ENCODE measurements at regions not wholly inside any gene's neighbourhood (a gene's known extent, or its start where the extent isn't known, plus 50 kb on each side); places are given as distances from the start of the nearest gene placed in this dataset.

DNA sequence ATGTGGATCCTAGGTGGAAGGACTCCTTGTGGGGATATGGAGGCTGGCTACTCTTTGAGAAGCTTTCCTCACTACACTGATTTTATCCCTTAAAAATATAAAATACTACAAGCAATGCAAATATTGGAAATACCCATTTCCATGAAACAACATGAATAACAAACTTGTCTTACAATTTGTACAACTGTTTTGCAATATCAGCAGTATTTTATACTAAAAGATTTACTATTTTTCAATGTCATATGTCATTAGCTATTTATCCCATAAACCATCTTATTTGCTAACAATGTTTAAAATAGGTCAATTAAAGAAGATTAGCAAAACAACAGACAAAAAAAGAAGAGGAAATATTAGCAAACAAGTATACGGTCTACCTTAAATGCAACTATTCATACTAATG lies 1674.1 kb downstream of the PCDH7 start:
- H3K4me3 Mint-ChIP-seq: no peak overlapping the region
- H3K36me3 Mint-ChIP-seq: no peaks in the 10 kb centered on the region
- no peaks in the 10 kb centered on the region for H3K27me3 Mint-ChIP-seq
- DNase-seq (no peak), ATAC-seq (no peak)
- CTCF ChIA-PET: no interaction called here
- H3K4me1 Mint-ChIP-seq: no peaks in the 10 kb centered on the region
- peaks cover 6% of the 10 kb centered on the region for H3K9me3 Mint-ChIP-seq (ENCODE audit: low read depth)
- no peak overlapping the region for H3K27ac Mint-ChIP-seq

DNA sequence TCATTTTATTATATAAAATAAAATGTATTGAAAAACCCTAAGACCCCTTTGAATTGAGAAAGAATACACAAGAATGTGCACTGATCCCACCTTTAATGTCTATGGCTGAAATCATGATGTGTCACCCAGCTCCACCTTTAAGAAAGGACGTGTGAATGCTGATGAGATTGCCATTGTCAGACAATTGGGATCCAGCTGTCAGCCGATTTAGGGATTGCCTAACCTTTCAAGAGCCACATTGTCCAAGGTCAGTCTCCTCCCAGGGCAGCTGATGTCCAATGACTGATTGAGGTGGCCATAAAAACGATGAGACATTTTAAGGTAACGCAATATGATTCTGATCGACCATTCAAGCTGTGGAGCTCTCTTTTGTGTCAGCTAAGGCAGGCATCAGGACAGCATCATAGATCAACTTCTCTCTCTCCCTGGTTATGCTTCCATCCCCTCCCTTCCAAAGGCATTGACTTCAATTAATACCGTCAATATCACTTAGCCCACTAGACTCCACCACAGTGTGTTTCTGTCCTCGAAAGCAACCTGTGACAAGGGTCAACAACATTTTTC lies 1676.4 kb downstream of the PCDH7 start:
- Mint-ChIP-seq H3K36me3 (no peaks in the 10 kb centered on the region), H3K9me3 (ENCODE audit: low read depth) (peaks cover 6% of the 10 kb centered on the region), H3K4me1 (no peaks in the 10 kb centered on the region), H3K27ac (no peak overlapping the region), H3K4me3 (no peak overlapping the region), H3K27me3 (no peaks in the 10 kb centered on the region)
- no peak for ATAC-seq
- CTCF ChIA-PET: no interaction called here
- no peak for DNase-seq

GRCh38 chr4:32400870-32401269 lies 1680.7 kb downstream of the PCDH7 start:
- ATAC-seq (no peak), DNase-seq (no peak)
- H3K36me3 Mint-ChIP-seq: no peaks in the 10 kb centered on the region
- no peak overlapping the region for H3K27ac Mint-ChIP-seq
- peaks cover 6% of the 10 kb centered on the region for H3K9me3 Mint-ChIP-seq (ENCODE audit: low read depth)
- H3K4me1 Mint-ChIP-seq: no peaks in the 10 kb centered on the region
- H3K27me3 Mint-ChIP-seq: no peaks in the 10 kb centered on the region
- CTCF ChIA-PET: no interaction called here
- no peak overlapping the region for H3K4me3 Mint-ChIP-seq

DNA sequence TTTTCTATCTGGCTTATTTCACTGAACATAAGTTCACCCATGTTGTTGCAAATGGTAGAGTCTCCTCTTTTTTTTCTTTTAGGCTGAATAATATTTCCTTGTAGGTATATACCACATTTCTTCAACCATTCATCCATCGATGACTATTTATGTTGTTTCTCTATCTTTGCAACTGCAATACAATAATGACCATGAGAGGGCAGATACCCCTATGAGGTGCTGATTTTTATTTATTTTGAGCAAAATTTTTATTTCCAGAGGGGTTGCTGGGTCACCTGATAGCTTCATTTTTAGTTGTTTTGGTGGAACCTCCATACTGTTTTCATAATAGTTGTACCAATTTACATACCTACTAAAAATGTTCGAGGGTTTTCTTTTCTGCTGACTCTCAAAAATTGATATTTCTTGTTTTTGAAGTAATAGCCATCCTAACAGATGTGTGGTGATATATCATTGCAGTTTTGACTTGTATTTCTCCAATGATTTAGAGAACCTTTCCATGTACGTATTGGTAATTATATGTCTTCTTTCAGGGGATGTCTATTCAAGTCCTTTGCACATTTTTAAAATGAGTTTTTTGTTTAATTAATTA lies 1697.0 kb downstream of the PCDH7 start:
- CTCF ChIA-PET: no interaction called here
- peaks cover 4% of the 10 kb centered on the region for H3K9me3 Mint-ChIP-seq (ENCODE audit: low read depth)
- no peaks in the 10 kb centered on the region for H3K4me1 Mint-ChIP-seq
- DNase-seq (no peak), ATAC-seq (no peak)
- H3K36me3 Mint-ChIP-seq: no peaks in the 10 kb centered on the region
- H3K4me3 Mint-ChIP-seq: no peak overlapping the region
- no peak overlapping the region for H3K27ac Mint-ChIP-seq
- H3K27me3 Mint-ChIP-seq: no peaks in the 10 kb centered on the region

DNA sequence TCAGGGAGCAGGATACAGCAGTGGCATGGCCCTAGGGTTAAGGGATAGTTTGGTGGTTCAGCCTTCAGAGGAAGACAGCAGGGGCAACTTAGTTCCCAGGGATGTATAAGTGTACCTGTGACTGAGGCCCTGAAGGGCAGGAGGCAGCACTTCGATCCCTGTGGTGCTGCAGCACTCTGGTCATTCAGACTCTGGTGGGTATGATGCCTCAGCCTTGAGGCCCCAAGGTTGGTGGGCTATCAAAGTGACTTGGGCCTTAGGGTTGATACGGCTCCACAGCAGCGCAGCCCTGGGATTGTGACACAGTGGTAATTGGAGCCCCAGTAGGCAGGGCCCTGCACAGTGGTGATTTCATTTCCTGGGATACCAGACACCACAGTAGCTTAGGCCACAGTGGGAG lies 1703.1 kb downstream of the PCDH7 start:
- ATAC-seq (no peak), DNase-seq (no peak)
- H3K36me3 Mint-ChIP-seq: no peaks in the 10 kb centered on the region
- CTCF ChIA-PET: interaction anchor here (0.7 kb wide), 1 partner anchor 13 kb away, joined by 3 read pairs; no protein-coding TSS in a partner anchor
- no peaks in the 10 kb centered on the region for H3K27me3 Mint-ChIP-seq
- no peaks in the 10 kb centered on the region for H3K4me1 Mint-ChIP-seq
- H3K9me3 Mint-ChIP-seq (ENCODE audit: low read depth): peaks cover 13% of the 10 kb centered on the region
- H3K27ac Mint-ChIP-seq: no peak overlapping the region
- no peak overlapping the region for H3K4me3 Mint-ChIP-seq

DNA sequence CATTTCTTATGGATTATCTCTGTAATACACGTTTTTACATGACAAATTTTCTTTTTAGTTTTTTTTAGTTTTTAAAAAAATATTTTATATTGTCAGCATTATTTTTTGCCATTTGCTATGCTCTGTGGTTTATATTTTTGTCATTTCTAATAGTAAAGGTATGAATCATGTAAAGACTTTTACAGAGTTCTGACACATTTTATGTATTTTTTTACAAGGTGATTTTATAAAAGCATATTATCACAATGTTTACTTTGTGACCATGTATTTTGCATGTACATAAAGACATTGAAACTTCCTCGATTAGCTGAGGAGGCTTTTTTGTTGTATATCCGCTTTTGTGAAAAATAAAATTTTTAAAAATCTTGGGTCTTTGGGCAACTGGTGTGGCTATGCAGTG lies 1705.1 kb downstream of the PCDH7 start:
- no peaks in the 10 kb centered on the region for H3K27me3 Mint-ChIP-seq
- ATAC-seq (no peak), DNase-seq (no peak)
- no peak overlapping the region for H3K27ac Mint-ChIP-seq
- CTCF ChIA-PET: no interaction called here
- H3K4me3 Mint-ChIP-seq: no peak overlapping the region
- no peaks in the 10 kb centered on the region for H3K4me1 Mint-ChIP-seq
- peaks cover 16% of the 10 kb centered on the region for H3K9me3 Mint-ChIP-seq (ENCODE audit: low read depth)
- no peaks in the 10 kb centered on the region for H3K36me3 Mint-ChIP-seq

DNA sequence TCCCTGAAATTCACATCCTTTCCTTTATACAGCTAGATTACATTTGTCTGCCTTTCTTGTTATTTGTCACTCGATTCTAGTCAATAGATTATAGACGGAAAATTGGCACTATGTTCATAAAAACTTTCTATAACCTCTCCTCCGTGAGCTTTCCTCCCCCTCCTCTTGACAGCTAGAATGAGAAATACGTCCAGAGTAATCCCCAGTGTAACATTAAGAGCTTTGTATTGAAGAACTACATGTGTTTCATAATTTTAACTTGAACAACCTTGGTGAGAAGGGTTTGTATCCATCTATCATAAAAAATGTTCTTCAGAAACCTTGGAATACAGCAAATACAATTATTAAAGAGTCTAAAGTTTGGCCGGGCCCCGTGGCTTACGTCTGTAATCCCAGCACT lies 1707.4 kb downstream of the PCDH7 start:
- no peaks in the 10 kb centered on the region for H3K4me1 Mint-ChIP-seq
- DNase-seq (no peak), ATAC-seq (no peak)
- CTCF ChIA-PET: no interaction called here
- peaks cover 20% of the 10 kb centered on the region for H3K9me3 Mint-ChIP-seq (ENCODE audit: low read depth)
- no peak overlapping the region for H3K27ac Mint-ChIP-seq
- H3K27me3 Mint-ChIP-seq: no peaks in the 10 kb centered on the region
- H3K4me3 Mint-ChIP-seq: no peak overlapping the region
- H3K36me3 Mint-ChIP-seq: no peaks in the 10 kb centered on the region

GRCh38 chr4:32429151-32429550 lies 1709.0 kb downstream of the PCDH7 start:
- H3K4me3 Mint-ChIP-seq: no peak overlapping the region
- no peak for ATAC-seq
- H3K27me3 Mint-ChIP-seq: no peaks in the 10 kb centered on the region
- no peak for DNase-seq
- H3K9me3 Mint-ChIP-seq (ENCODE audit: low read depth): peaks cover 18% of the 10 kb centered on the region
- CTCF ChIA-PET: no interaction called here
- H3K27ac Mint-ChIP-seq: no peak overlapping the region
- no peaks in the 10 kb centered on the region for H3K36me3 Mint-ChIP-seq
- no peaks in the 10 kb centered on the region for H3K4me1 Mint-ChIP-seq

DNA sequence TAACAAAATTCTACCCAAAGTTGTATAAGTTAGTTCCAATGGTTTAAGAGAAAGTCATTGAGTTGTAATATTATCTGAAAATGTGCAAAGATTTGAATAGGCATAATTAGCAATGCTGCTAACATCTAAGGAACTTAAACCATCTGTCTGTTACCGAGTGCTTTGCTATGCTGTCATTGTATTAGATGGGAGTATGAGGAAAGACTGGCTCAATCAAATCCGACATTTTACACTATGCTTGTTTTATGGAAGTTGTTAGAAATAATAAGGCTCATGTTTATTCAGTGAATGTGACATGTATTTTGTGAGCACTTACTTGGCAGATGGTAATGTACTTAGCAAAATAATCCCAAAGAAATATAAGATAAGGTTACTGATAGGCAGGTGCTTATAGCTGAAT lies 1715.1 kb downstream of the PCDH7 start:
- H3K27me3 Mint-ChIP-seq: no peaks in the 10 kb centered on the region
- no peak overlapping the region for H3K27ac Mint-ChIP-seq
- CTCF ChIA-PET: interaction anchor here (0.8 kb wide), 1 partner anchor 12 kb away, joined by 3 read pairs; no protein-coding TSS in a partner anchor
- no peak overlapping the region for H3K4me3 Mint-ChIP-seq
- no peaks in the 10 kb centered on the region for H3K36me3 Mint-ChIP-seq
- H3K4me1 Mint-ChIP-seq: no peaks in the 10 kb centered on the region
- ATAC-seq (no peak), DNase-seq (no peak)
- peaks cover 5% of the 10 kb centered on the region for H3K9me3 Mint-ChIP-seq (ENCODE audit: low read depth)

DNA sequence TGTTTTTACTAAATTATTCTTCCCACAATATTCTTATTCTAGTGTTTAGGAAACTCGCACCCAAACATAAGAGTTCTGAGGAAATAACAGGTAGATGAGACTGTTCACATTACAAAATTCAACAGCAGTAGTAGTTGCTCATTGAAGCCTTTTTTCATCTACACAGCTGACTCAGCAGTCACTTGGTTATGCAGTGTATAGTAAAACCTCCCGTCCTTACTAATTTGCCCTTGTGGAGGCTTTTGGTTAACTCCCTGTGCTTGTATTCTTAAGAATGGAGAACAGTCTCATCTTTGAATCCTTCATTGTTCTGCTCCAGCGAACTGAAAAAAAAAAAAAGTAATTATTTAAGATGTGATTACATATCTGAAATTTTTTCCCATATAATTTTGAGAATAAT lies 1716.6 kb downstream of the PCDH7 start:
- Mint-ChIP-seq H3K27me3 (no peaks in the 10 kb centered on the region), H3K27ac (no peak overlapping the region), H3K9me3 (ENCODE audit: low read depth) (peaks cover 3% of the 10 kb centered on the region), H3K4me3 (no peak overlapping the region), H3K4me1 (no peaks in the 10 kb centered on the region), H3K36me3 (no peaks in the 10 kb centered on the region)
- CTCF ChIA-PET: no interaction called here
- no peak for ATAC-seq
- DNase-seq: no peak

DNA sequence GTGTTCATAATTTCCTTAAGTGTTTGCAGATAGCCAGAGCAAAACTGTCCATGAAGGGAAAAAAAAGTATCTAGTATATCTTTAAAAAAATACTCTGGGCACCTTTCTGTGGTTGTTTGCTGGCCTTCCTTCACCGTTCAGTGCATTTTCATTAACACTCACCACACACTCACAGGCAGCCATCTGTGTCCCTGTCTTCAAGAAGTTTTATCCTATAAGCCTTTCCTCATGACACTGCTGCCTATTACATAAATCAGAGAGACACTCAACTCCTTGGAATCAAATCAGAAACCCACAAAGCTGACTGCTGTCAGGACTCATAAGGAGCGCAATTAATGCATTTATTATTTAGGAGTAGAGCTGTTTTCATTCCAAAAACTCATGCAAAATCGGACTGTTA lies 1720.2 kb downstream of the PCDH7 start:
- DNase-seq (no peak), ATAC-seq (no peak)
- CTCF ChIA-PET: no interaction called here
- Mint-ChIP-seq H3K27ac (no peak overlapping the region), H3K9me3 (ENCODE audit: low read depth) (peaks cover 4% of the 10 kb centered on the region), H3K27me3 (no peaks in the 10 kb centered on the region), H3K4me3 (no peak overlapping the region), H3K4me1 (no peaks in the 10 kb centered on the region), H3K36me3 (no peaks in the 10 kb centered on the region)

GRCh38 chr4:32454482-32454881 lies 1734.3 kb downstream of the PCDH7 start:
- CTCF ChIA-PET: no interaction called here
- H3K4me1 Mint-ChIP-seq: no peaks in the 10 kb centered on the region
- no peak overlapping the region for H3K4me3 Mint-ChIP-seq
- H3K27me3 Mint-ChIP-seq: no peaks in the 10 kb centered on the region
- H3K9me3 Mint-ChIP-seq (ENCODE audit: low read depth): peaks cover 5% of the 10 kb centered on the region
- no peak overlapping the region for H3K27ac Mint-ChIP-seq
- no peaks in the 10 kb centered on the region for H3K36me3 Mint-ChIP-seq
- no peak for DNase-seq
- ATAC-seq: no peak

GRCh38 chr4:32455231-32455630 lies 1735.1 kb downstream of the PCDH7 start:
- peaks cover 5% of the 10 kb centered on the region for H3K9me3 Mint-ChIP-seq (ENCODE audit: low read depth)
- H3K27me3 Mint-ChIP-seq: no peaks in the 10 kb centered on the region
- no peaks in the 10 kb centered on the region for H3K4me1 Mint-ChIP-seq
- ATAC-seq (no peak), DNase-seq (no peak)
- H3K27ac Mint-ChIP-seq: no peak overlapping the region
- CTCF ChIA-PET: no interaction called here
- no peaks in the 10 kb centered on the region for H3K36me3 Mint-ChIP-seq
- H3K4me3 Mint-ChIP-seq: no peak overlapping the region

DNA sequence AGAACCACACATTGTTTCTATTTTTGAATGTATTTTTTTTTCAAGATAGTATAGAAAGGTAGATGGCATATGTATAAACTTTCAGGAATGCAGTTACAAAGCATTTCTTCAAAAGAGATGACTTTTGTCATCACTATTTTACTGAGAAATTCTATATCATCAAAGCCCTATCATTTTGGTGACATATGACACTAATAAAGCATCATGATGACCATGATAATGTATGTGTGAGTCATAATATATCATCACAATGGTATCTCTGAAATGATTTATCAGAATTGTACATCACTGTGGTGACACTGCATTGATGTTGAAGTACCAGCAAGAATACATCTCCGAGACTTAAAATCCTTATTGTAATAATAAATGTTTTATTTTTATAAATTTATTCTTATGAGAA lies 1740.8 kb downstream of the PCDH7 start:
- no peak for ATAC-seq
- no peak for DNase-seq
- CTCF ChIA-PET: no interaction called here
- Mint-ChIP-seq H3K4me3 (no peak overlapping the region), H3K27me3 (no peaks in the 10 kb centered on the region), H3K36me3 (no peaks in the 10 kb centered on the region), H3K4me1 (no peaks in the 10 kb centered on the region), H3K9me3 (ENCODE audit: low read depth) (peaks cover 5% of the 10 kb centered on the region), H3K27ac (no peak overlapping the region)

GRCh38 chr4:32462944-32463343 lies 1742.8 kb downstream of the PCDH7 start:
- no peak for DNase-seq
- ATAC-seq: no peak
- Mint-ChIP-seq H3K4me3 (no peak overlapping the region), H3K36me3 (no peaks in the 10 kb centered on the region), H3K9me3 (ENCODE audit: low read depth) (peaks cover 2% of the 10 kb centered on the region), H3K27me3 (no peaks in the 10 kb centered on the region), H3K27ac (no peak overlapping the region), H3K4me1 (no peaks in the 10 kb centered on the region)
- CTCF ChIA-PET: no interaction called here
